HCT116 (cell line): ENCODE measurements at regions not wholly inside any gene's neighbourhood (a gene's known extent, or its start where the extent isn't known, plus 50 kb on each side); places are given as distances from the start of the nearest gene placed in this dataset.

Experiments
- ATAC-seq: fragments of 200-7000 bp; cut with Tn5 transposase; 2 replicates; pipeline ENCODE4 v1.9.1; 2020; ENCODE audit warnings: mild to moderate bottlenecking, moderate library complexity
- BruUV-seq: library from RNA; stranded (reverse); fragments of 400-500 nt; replicated peaks from 2 replicates; lab custom pipeline; 2021; lab: Mats Ljungman, UMichigan
- CTCF ChIA-PET: fragments of 300-600 bp; sonication (Branson Sonifier 250); formaldehyde crosslinking; loops from one replicate; lab custom pipeline; 2021; ENCODE audit warnings: antibody characterized with exemption; lab: Charles Lee
- POLR2A ChIA-PET: fragments of 300-600, 350-600 bp; sonication (Branson Sonifier 250); formaldehyde crosslinking; loops from one replicate; lab custom pipeline; 2021; ENCODE audit warnings: antibody characterized with exemption; lab: Charles Lee
- RAD21 ChIA-PET, 2 experiments: fragments of 300-600 bp; sonication (Branson Sonifier 250); formaldehyde crosslinking; loops; one replicate each; lab custom pipeline; 2023; ENCODE audit warnings: low total read pairs in 2 of 2; ENCODE audit not compliant: uncharacterized antibody in 2 of 2, unreplicated experiment in 2 of 2, low non-redundant PET in 1 of 2; lab: Charles Lee
- DNase-seq: peaks from one replicate; pipeline ENCODE4 v3.0.0-alpha.2; 2010; ENCODE audit warnings: low read depth, low spot score
- H2AFZ ChIP-seq: fragments of 200-600 bp; shearing (Covaris generic), sonication (generic); 2 replicates; pipeline ENCODE4 v1.6.1; 2017; ENCODE audit warnings: low read depth, mixed run types, mixed read lengths, antibody characterized with exemption, low read length; ENCODE audit not compliant: poor library complexity, severe bottlenecking
- H3K27ac ChIP-seq: 2 replicates; pipeline ENCODE4 v1.5.1; 2012; ENCODE audit warnings: low read depth, low read length
- H3K27me3 ChIP-seq: fragments of 200-600 bp; sonication (generic); 2 replicates; pipeline ENCODE4 v1.6.1; 2016; ENCODE audit warnings: mixed run types, low read length, mixed read lengths; ENCODE audit not compliant: insufficient read depth
- H3K36me3 ChIP-seq, 2 experiments: fragments of 200-500 bp in 1 of 2; fragments of 200-600 bp in 1 of 2; sonication (Bioruptor generic) in 1 of 2; sonication (generic) in 1 of 2; 2 replicates each; pipeline versions ENCODE4 v1.5.1 to v1.6.1; 2014 to 2016; ENCODE audit warnings: low read length in 2 of 2, inconsistent platforms in 1 of 2, mixed read lengths in 1 of 2, mixed run types in 1 of 2; ENCODE audit not compliant: insufficient read depth in 2 of 2, control insufficient read depth in 1 of 2
- H3K4me1 ChIP-seq, 2 experiments: fragments of 200-600 bp in 1 of 2; sonication (generic) in 1 of 2; 2 replicates each; pipeline versions ENCODE4 v1.5.1 to v1.6.1; 2012 to 2017; ENCODE audit warnings: low read length in 2 of 2, inconsistent platforms in 1 of 2, mild to moderate bottlenecking in 1 of 2, mixed read lengths in 1 of 2, mixed run types in 1 of 2, moderate library complexity in 1 of 2; ENCODE audit not compliant: insufficient read depth in 2 of 2, control insufficient read depth in 1 of 2
- H3K4me2 ChIP-seq: fragments of 200-600 bp; sonication (generic); 2 replicates; pipeline ENCODE4 v1.6.1; 2017; ENCODE audit warnings: mixed run types, low read length, mixed read lengths
- H3K4me3 ChIP-seq, 2 experiments: fragments of 200-600 bp in 1 of 2; sonication (generic) in 1 of 2; replicated peaks in 1 of 2; 2 replicates each; pipeline ENCODE4 v1.5.1; 2011 to 2016; ENCODE audit warnings: low read length in 2 of 2, control low read depth in 1 of 2, low read depth in 1 of 2, mild to moderate bottlenecking in 1 of 2, mixed read lengths in 1 of 2, mixed run types in 1 of 2
- H3K79me2 ChIP-seq: fragments of 200-600 bp; sonication (generic); 2 replicates; pipeline ENCODE4 v1.6.1; 2017; ENCODE audit warnings: mild to moderate bottlenecking, mixed run types, low read length, moderate library complexity, mixed read lengths; ENCODE audit not compliant: insufficient read depth
- H3K9ac ChIP-seq: fragments of 200-600 bp; sonication (generic); 2 replicates; pipeline ENCODE4 v1.6.1; 2016; ENCODE audit warnings: low read length, mixed read lengths
- H3K9me2 ChIP-seq: fragments of 200-600 bp; sonication (generic), shearing (Covaris generic); 2 replicates; pipeline ENCODE4 v1.6.1; 2017; ENCODE audit warnings: mixed run types, mild to moderate bottlenecking, moderate library complexity; ENCODE audit not compliant: insufficient read depth
- H3K9me3 ChIP-seq, 2 experiments: fragments of 200-500 bp in 1 of 2; fragments of 200-600 bp in 1 of 2; sonication (Bioruptor generic) in 1 of 2; sonication (generic) in 1 of 2; 2 replicates each; pipeline ENCODE4 v1.6.1; 2014 to 2017; ENCODE audit warnings: low read length in 2 of 2, mixed read lengths in 2 of 2, inconsistent platforms in 1 of 2, low read depth in 1 of 2, mild to moderate bottlenecking in 1 of 2, mixed run types in 1 of 2, moderate library complexity in 1 of 2; ENCODE audit not compliant: control insufficient read depth in 1 of 2, insufficient read depth in 1 of 2
- H4K20me1 ChIP-seq: fragments of 200-600 bp; sonication (generic), shearing (Covaris generic); 2 replicates; pipeline ENCODE4 v1.6.1; 2017; ENCODE audit warnings: mixed run types, mild to moderate bottlenecking, moderate library complexity; ENCODE audit not compliant: insufficient read depth
- ATF3 ChIP-seq: IDR thresholded peaks from 2 replicates; pipeline ENCODE4 v1.6.1; 2012
- CBX3 ChIP-seq: IDR thresholded peaks from 2 replicates; pipeline ENCODE4 v1.6.1; 2012; ENCODE audit warnings: low read depth
- EGR1 ChIP-seq: IDR thresholded peaks from 2 replicates; pipeline ENCODE4 v1.6.1; 2012; ENCODE audit warnings: low read depth
- FOSL1 ChIP-seq: IDR thresholded peaks from 2 replicates; pipeline ENCODE4 v1.6.1; 2012; ENCODE audit warnings: low read depth
- JUND ChIP-seq: IDR thresholded peaks from 2 replicates; pipeline ENCODE4 v1.6.1; 2012
- POLR2AphosphoS5 ChIP-seq: IDR thresholded peaks from 2 replicates; pipeline ENCODE4 v1.6.1; 2011; ENCODE audit warnings: mild to moderate bottlenecking, low read depth, low read length, moderate library complexity
- RAD21 ChIP-seq: IDR thresholded peaks from 2 replicates; pipeline ENCODE4 v1.6.1; 2012; ENCODE audit warnings: low read depth, mild to moderate bottlenecking
- SIN3A ChIP-seq: IDR thresholded peaks from 2 replicates; pipeline ENCODE4 v1.6.1; 2012; ENCODE audit warnings: low read depth
- SRF ChIP-seq: IDR thresholded peaks from 2 replicates; pipeline ENCODE4 v1.6.1; 2012; ENCODE audit warnings: low read depth
- TCF7L2 ChIP-seq: IDR thresholded peaks from 2 replicates; pipeline ENCODE4 v1.7.0; 2011; ENCODE audit warnings: borderline replicate concordance, inconsistent platforms; ENCODE audit not compliant: insufficient read depth, insufficient read length; ENCODE audit errors: extremely low read depth
- ZFX ChIP-seq: fragments of 450-650 bp; IDR thresholded peaks from 2 replicates; pipeline ENCODE4 v1.6.1; 2017
- ZNF274 ChIP-seq: fragments of 200-500 bp; sonication (Bioruptor generic); IDR thresholded peaks from 2 replicates; pipeline ENCODE4 v1.6.1; 2014; ENCODE audit warnings: mild to moderate bottlenecking, low read depth, low read length, inconsistent platforms
- intact Hi-C: fragments of 100-400 bp; cut with micrococcal nuclease; formaldehyde crosslinking; loops from 2 replicates; pipeline ENCODE4 v1.10.0; 2022
- TF ChIP-seq, protein P1 (sequence below): IDR thresholded peaks from 2 replicates; pipeline ENCODE4 v1.6.1; 2011; ENCODE audit warnings: mild to moderate bottlenecking, low read length, moderate library complexity; ENCODE audit not compliant: insufficient replicate concordance; ENCODE audit errors: extremely low read depth
- TF ChIP-seq, protein P2 (sequence below), 3 experiments: fragments of 200-600 bp in 1 of 3; sonication (generic) in 1 of 3; IDR thresholded peaks in 2 of 3; conservative IDR thresholded peaks in 1 of 3; 2 replicates each; pipeline ENCODE4 v1.5.1; 2012 to 2017; ENCODE audit warnings: low read depth in 2 of 3, low read length in 2 of 3, antibody characterized with exemption in 1 of 3, borderline replicate concordance in 1 of 3, control low read depth in 1 of 3, mild to moderate bottlenecking in 1 of 3, mixed read lengths in 1 of 3, mixed run types in 1 of 3, moderate library complexity in 1 of 3; ENCODE audit not compliant: insufficient read depth in 1 of 3

GRCh38 chr4:59387759-59388758, 1812.1 kb upstream of the ADGRL3 start (continued):
- TF ChIP-seq TCF7L2 (no peak), SIN3A (no peak), POLR2AphosphoS5 (no peak), ATF3 (no peak)

DNA sequence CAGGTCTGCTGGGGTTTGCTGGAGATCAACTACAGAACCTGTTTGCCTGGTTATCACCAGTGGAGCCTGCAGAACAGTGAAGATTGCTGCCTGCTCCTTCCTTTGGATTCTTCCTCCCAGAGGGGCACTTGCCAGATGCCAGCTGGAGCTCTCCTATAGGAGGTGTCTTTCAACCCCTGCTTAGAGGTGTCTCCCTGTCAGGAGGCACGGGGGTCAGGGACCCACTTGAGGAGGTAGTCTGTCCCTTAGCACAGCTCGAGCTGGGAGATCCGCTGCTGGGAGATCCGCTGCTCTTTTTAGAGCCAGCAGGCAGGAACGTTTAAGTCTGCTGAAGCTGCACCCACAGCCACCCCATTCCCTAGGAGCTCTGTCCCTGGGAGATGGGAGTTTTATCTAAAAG, 1806.3 kb upstream of the ADGRL3 start:
- H3K9ac ChIP-seq = no peak overlapping the region
- POLR2A ChIA-PET = no interaction called here
- no peaks in the 10 kb centered on the region for H3K4me1 ChIP-seq
- H3K4me3 ChIP-seq = no peak overlapping the region
- CTCF ChIA-PET = no interaction called here
- H4K20me1 ChIP-seq = no peaks in the 10 kb centered on the region
- RAD21 ChIA-PET = no interaction called here
- H3K36me3 ChIP-seq = no peaks in the 10 kb centered on the region
- no peaks in the 10 kb centered on the region for H3K79me2 ChIP-seq
- no peaks in the 10 kb centered on the region for H3K27me3 ChIP-seq
- H3K4me2 ChIP-seq = no peak overlapping the region
- no TSS peak for BruUV-seq
- no peaks in the 10 kb centered on the region for H3K9me2 ChIP-seq
- ATAC-seq = no peak
- intact Hi-C loops = no loop called here
- no peak overlapping the region for H3K27ac ChIP-seq
- TF ChIP-seq FOSL1 (no peak), SIN3A (no peak), ZNF274 (no peak), EGR1 (no peak), ZFX (no peak), RAD21 (no peak), CBX3 (no peak), SRF (no peak), JUND (no peak), TCF7L2 (no peak)
- TF ChIP-seq, protein P1, sequence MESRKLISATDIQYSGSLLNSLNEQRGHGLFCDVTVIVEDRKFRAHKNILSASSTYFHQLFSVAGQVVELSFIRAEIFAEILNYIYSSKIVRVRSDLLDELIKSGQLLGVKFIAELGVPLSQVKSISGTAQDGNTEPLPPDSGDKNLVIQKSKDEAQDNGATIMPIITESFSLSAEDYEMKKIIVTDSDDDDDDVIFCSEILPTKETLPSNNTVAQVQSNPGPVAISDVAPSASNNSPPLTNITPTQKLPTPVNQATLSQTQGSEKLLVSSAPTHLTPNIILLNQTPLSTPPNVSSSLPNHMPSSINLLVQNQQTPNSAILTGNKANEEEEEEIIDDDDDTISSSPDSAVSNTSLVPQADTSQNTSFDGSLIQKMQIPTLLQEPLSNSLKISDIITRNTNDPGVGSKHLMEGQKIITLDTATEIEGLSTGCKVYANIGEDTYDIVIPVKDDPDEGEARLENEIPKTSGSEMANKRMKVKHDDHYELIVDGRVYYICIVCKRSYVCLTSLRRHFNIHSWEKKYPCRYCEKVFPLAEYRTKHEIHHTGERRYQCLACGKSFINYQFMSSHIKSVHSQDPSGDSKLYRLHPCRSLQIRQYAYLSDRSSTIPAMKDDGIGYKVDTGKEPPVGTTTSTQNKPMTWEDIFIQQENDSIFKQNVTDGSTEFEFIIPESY = no peak
- TF ChIP-seq, protein P2, sequence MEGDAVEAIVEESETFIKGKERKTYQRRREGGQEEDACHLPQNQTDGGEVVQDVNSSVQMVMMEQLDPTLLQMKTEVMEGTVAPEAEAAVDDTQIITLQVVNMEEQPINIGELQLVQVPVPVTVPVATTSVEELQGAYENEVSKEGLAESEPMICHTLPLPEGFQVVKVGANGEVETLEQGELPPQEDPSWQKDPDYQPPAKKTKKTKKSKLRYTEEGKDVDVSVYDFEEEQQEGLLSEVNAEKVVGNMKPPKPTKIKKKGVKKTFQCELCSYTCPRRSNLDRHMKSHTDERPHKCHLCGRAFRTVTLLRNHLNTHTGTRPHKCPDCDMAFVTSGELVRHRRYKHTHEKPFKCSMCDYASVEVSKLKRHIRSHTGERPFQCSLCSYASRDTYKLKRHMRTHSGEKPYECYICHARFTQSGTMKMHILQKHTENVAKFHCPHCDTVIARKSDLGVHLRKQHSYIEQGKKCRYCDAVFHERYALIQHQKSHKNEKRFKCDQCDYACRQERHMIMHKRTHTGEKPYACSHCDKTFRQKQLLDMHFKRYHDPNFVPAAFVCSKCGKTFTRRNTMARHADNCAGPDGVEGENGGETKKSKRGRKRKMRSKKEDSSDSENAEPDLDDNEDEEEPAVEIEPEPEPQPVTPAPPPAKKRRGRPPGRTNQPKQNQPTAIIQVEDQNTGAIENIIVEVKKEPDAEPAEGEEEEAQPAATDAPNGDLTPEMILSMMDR (IDR thresholded peaks at IDR 0.05 in 2 of 3, conservative IDR thresholded peaks at IDR 0.05 in 1 of 3; ENCODE audit: borderline replicate concordance in 1 of 3, insufficient read depth in 1 of 3, low read depth in 2 of 3, low read length in 2 of 3) = no peak
- H2AFZ ChIP-seq = no peak overlapping the region
- peaks cover 0 to 9% of the 10 kb centered on the region in 2 experiments; a peak in 2 of 4 replicates for H3K9me3 ChIP-seq
- no peak for DNase-seq
